ENCODE measurements at regions not wholly inside any gene's neighbourhood (a gene's known extent, or its start where the extent isn't known, plus 50 kb on each side); places are given as distances from the start of the nearest gene placed in this dataset.
A peak's percentile ranks its signal among the peaks of the same experiment; 100 is the strongest.

DNA sequence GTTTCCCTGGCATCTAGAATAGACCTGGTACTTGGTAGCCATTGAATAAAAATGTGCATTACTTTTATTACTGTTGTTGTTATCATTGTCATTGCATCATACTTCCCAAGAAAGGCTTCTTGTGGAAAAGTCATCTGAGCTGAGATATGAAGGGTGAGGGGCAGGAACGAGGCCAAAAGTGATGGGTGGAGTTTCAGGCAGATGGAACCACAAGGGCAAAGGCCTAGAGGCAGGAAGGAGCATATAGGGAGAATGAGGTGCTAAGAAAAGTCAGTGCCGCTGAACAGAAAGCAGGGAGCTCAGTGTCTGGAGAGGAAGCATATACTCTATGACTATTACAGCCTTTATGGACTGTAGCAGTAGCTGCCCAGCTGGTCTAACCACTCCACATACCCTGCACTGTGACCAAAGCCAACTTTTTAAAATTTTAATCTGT lies 219.3 kb downstream of the SPP2 start:
- H4K20me1 ChIP-seq (ENCODE audit: control insufficient read depth, extremely low read depth, insufficient read depth, low read length) = no peaks in the 10 kb centered on the region
- DNase-seq (ENCODE audit: low read depth in 2 of 2) = peak in 1 of 2 donors; percentile 94
- H3K4me1 ChIP-seq (ENCODE audit: control insufficient read depth, extremely low read depth, insufficient read depth, low read length) = peaks cover 2% of the 10 kb centered on the region
- H3K27ac ChIP-seq (ENCODE audit: insufficient read depth, low read length) = no peak overlapping the region
- no peak overlapping the region for H2AFZ ChIP-seq (ENCODE audit: low read length)
- H3K4me2 ChIP-seq (ENCODE audit: extremely low read depth, insufficient read depth, low read length) = no peak overlapping the region
- no peak overlapping the region for H3K4me3 ChIP-seq (replicated peaks in 1 of 4; ENCODE audit: control extremely low read depth in 1 of 4, insufficient read depth in 1 of 4, low read depth in 3 of 4, low read length in 4 of 4)
- no peaks in the 10 kb centered on the region for H3K27me3 ChIP-seq (ENCODE audit: control insufficient read depth, insufficient read depth, low read length)
- no peak for TF ChIP-seq EZH2 (IDR thresholded peaks at IDR 0.05; ENCODE audit: low read length, missing control alignments)
- H3K36me3 ChIP-seq (ENCODE audit: control insufficient read depth, insufficient read depth, low read length) = no peaks in the 10 kb centered on the region
- H3K79me2 ChIP-seq (ENCODE audit: control insufficient read depth, insufficient read depth, low read length) = no peaks in the 10 kb centered on the region
- no peak overlapping the region for H3K9ac ChIP-seq (ENCODE audit: insufficient read depth, low read length)
- H3K9me3 ChIP-seq (ENCODE audit: control insufficient read depth, insufficient read depth, low read depth, low read length) = no peaks in the 10 kb centered on the region

- Histone ChIP-seq H3K4me2 (ENCODE audit: extremely low read depth, insufficient read depth, low read length) (no peak overlapping the region), H4K20me1 (ENCODE audit: control insufficient read depth, extremely low read depth, insufficient read depth, low read length) (no peaks in the 10 kb centered on the region), H3K79me2 (ENCODE audit: control insufficient read depth, insufficient read depth, low read length) (no peaks in the 10 kb centered on the region), H2AFZ (ENCODE audit: low read length) (no peak overlapping the region), H3K36me3 (ENCODE audit: control insufficient read depth, insufficient read depth, low read length) (no peaks in the 10 kb centered on the region), H3K27me3 (ENCODE audit: control insufficient read depth, insufficient read depth, low read length) (no peaks in the 10 kb centered on the region), H3K4me1 (ENCODE audit: control insufficient read depth, extremely low read depth, insufficient read depth, low read length) (peaks cover 2% of the 10 kb centered on the region), H3K4me3 (replicated peaks in 1 of 4; ENCODE audit: control extremely low read depth in 1 of 4, insufficient read depth in 1 of 4, low read depth in 3 of 4, low read length in 4 of 4) (no peak overlapping the region), H3K9me3 (ENCODE audit: control insufficient read depth, insufficient read depth, low read depth, low read length) (no peaks in the 10 kb centered on the region), H3K27ac (ENCODE audit: insufficient read depth, low read length) (no peak overlapping the region), H3K9ac (ENCODE audit: insufficient read depth, low read length) (no peak overlapping the region)
- DNase-seq (ENCODE audit: low read depth in 2 of 2) = no peak
- no peak for TF ChIP-seq EZH2 (IDR thresholded peaks at IDR 0.05; ENCODE audit: low read length, missing control alignments)
- no peak for TF ChIP-seq CTCF (conservative IDR thresholded peaks at IDR 0.05 in 1 of 2, IDR thresholded peaks at IDR 0.05 in 1 of 2; ENCODE audit: low read depth in 1 of 2, low read length in 2 of 2)
Observed at GRCh38 chr2:234267534-234267933, 217.0 kb downstream of the SPP2 start.

- Histone ChIP-seq H3K9ac (ENCODE audit: insufficient read depth, low read length) (no peak overlapping the region), H3K36me3 (ENCODE audit: control insufficient read depth, insufficient read depth, low read length) (no peaks in the 10 kb centered on the region), H3K9me3 (ENCODE audit: control insufficient read depth, insufficient read depth, low read depth, low read length) (no peaks in the 10 kb centered on the region), H3K4me3 (replicated peaks in 1 of 4; ENCODE audit: control extremely low read depth in 1 of 4, insufficient read depth in 1 of 4, low read depth in 3 of 4, low read length in 4 of 4) (no peak overlapping the region), H3K4me1 (ENCODE audit: control insufficient read depth, extremely low read depth, insufficient read depth, low read length) (peaks cover 2% of the 10 kb centered on the region), H4K20me1 (ENCODE audit: control insufficient read depth, extremely low read depth, insufficient read depth, low read length) (no peaks in the 10 kb centered on the region), H3K27me3 (ENCODE audit: control insufficient read depth, insufficient read depth, low read length) (no peaks in the 10 kb centered on the region), H3K27ac (ENCODE audit: insufficient read depth, low read length) (no peak overlapping the region), H3K79me2 (ENCODE audit: control insufficient read depth, insufficient read depth, low read length) (no peaks in the 10 kb centered on the region), H3K4me2 (ENCODE audit: extremely low read depth, insufficient read depth, low read length) (no peak overlapping the region), H2AFZ (ENCODE audit: low read length) (no peak overlapping the region)
- TF ChIP-seq CTCF (conservative IDR thresholded peaks at IDR 0.05 in 1 of 2, IDR thresholded peaks at IDR 0.05 in 1 of 2; ENCODE audit: low read depth in 1 of 2, low read length in 2 of 2) (no peak), EZH2 (IDR thresholded peaks at IDR 0.05; ENCODE audit: low read length, missing control alignments) (no peak)
- no peak for DNase-seq (ENCODE audit: low read depth in 2 of 2)
Observed at GRCh38 chr2:234266952-234267351, 216.4 kb downstream of the SPP2 start.

Measured in fibroblast of lung (primary cell).